GM13976 (cell line): ENCODE measurements at regions not wholly inside any gene's neighbourhood (a gene's known extent, or its start where the extent isn't known, plus 50 kb on each side); places are given as distances from the start of the nearest gene placed in this dataset.

Source experiments
- DNase-seq: peaks from one replicate; pipeline ENCODE4 v3.0.0; 2012; ENCODE audit warnings: low spot score
- in situ Hi-C: fragments of 300-500 bp; cut with MboI; formaldehyde crosslinking; loops from one replicate; pipeline ENCODE4 v1.12.0; 2022; ENCODE audit warnings: low sequenced_read_pairs, mixed read lengths, inconsistent platforms; ENCODE audit not compliant: unreplicated experiment
- TF ChIP-seq, protein P1 (sequence below): IDR thresholded peaks from 2 replicates; pipeline ENCODE4 v1.5.1; 2012; ENCODE audit warnings: borderline replicate concordance, mild to moderate bottlenecking; ENCODE audit not compliant: insufficient read depth; ENCODE audit errors: extremely low read depth, missing control alignments, control extremely low read depth

- no peak for DNase-seq
- TF ChIP-seq, protein P1, sequence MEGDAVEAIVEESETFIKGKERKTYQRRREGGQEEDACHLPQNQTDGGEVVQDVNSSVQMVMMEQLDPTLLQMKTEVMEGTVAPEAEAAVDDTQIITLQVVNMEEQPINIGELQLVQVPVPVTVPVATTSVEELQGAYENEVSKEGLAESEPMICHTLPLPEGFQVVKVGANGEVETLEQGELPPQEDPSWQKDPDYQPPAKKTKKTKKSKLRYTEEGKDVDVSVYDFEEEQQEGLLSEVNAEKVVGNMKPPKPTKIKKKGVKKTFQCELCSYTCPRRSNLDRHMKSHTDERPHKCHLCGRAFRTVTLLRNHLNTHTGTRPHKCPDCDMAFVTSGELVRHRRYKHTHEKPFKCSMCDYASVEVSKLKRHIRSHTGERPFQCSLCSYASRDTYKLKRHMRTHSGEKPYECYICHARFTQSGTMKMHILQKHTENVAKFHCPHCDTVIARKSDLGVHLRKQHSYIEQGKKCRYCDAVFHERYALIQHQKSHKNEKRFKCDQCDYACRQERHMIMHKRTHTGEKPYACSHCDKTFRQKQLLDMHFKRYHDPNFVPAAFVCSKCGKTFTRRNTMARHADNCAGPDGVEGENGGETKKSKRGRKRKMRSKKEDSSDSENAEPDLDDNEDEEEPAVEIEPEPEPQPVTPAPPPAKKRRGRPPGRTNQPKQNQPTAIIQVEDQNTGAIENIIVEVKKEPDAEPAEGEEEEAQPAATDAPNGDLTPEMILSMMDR: no peak
- in situ Hi-C loops: loop anchor here (25.0 kb wide), 1 partner anchor 169 kb away; the partner anchor contains the start of gene FGF19
Measured at GRCh38 chr11:69880826-69881445, 61.7 kb upstream of the FGF3 start.

DNA sequence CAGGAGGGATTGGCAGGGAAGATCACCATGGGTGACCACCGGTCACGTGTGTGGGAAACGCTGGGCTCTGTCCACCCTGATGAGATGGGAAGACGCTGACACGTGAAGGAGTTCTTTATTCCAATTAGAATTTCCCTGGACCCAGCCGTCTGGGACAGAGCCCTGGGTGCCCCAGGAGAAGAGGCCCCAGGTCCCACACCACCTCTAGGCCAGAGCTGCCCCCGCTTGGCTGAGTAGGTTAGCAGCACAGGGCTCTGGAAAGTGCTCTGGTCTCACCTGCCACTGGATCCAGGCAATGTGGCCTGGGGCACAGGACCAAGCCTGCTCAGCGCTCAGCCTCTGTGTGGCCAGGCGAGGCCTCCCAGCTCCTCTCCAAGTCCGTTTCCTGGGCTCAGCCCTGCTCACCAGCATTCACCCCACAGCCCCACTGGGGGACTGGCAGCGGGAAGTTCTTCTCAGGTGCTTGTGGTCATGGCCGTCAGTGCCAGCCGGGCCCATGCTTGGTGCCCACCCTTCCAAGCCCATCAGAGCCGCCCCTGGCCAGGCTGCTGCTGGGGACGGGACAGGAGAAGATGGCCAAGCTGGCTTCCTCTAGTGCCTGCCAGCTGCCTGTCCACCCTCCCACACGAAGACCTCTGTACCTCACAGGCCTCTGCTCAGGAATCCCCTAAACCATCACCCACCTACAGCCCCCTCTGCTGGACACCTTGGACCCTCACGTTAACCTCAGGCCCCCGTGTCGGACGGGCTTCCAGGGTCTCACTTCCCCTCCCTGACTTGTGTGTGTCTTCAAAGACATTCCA lies 62.5 kb upstream of the FGF3 start:
- no peak for DNase-seq
- in situ Hi-C loops: loop anchor here (25.0 kb wide), 1 partner anchor 169 kb away; the partner anchor contains the start of gene FGF19
- TF ChIP-seq, protein P1: no peak

DNA sequence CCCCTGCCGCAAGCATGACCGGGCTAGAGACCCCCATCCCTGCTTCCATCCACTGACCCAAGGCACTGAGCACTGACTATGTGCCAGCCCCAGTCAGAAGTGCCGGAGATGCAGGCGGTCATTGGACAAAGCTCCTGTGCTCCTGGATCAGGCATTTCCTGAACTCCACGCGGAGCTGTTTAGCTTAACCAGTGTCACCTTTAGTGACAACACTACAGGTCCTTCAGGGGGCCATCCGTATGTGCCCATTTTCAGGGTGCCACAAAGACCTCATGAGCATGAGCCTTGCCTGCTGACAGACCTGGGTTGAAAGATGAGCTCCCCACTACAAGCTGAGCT lies 63.0 kb upstream of the FGF3 start:
- no peak for DNase-seq
- in situ Hi-C loops: loop anchor here (25.0 kb wide), 1 partner anchor 170 kb away; the partner anchor contains the start of gene FGF19
- TF ChIP-seq, protein P1: no peak

GRCh38 chr11:69883292-69884255 lies 64.4 kb upstream of the FGF3 start:
- in situ Hi-C loops: loop anchor here (25.0 kb wide), 1 partner anchor 171 kb away; the partner anchor contains the start of gene FGF19

DNA sequence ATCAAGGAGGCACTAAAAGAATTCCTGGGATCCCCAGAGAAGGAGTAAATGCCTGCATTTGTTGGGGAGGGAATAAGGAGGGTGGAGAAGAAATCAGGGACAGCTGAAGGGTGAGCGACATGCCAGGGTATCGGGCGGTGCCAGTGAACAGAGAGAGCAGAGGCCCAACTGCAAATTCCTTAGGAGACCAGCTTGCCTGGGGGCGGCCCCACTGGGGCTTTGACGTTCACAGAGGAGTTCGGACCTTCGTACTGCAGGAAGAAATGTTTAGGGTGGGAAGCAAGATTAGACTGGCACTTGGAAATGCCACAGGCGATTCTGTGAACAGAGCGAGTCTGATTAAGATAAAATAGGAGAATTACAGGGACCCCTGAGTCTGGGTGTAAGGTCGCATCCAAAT lies 65.1 kb upstream of the FGF3 start:
- DNase-seq: no peak
- in situ Hi-C loops: loop anchor here (25.0 kb wide), 1 partner anchor 172 kb away; the partner anchor contains the start of gene FGF19
- TF ChIP-seq, protein P1: no peak

More at GRCh38 chr11:69883292-69884255, 64.4 kb upstream of the FGF3 start:
- TF ChIP-seq, protein P1: no peak
- no peak for DNase-seq

DNA sequence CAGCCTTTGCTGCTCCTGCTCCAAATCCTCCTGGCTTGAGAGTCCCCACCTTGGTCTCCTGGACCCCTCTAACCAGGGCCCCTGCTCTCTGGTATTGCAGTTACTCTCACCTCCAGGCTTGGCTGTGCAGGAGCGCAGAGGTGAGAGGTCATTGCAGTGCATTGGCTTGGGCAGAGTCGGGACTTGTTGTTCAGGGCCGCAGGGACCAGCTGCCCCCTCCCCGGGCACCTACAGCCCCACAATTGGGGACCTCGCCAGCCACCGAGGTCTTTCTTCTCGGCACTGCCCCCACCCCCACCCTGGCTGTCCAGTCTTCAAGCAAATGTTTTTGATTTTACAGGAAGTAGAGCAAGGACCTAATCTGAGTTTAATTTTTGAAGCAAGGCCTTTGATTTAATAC lies 65.5 kb upstream of the FGF3 start:
- in situ Hi-C loops: loop anchor here (25.0 kb wide), 1 partner anchor 172 kb away; the partner anchor contains the start of gene FGF19
- DNase-seq: no peak
- TF ChIP-seq, protein P1: no peak
